Fibroblast of mammary gland (primary cell): ENCODE measurements at regions not wholly inside any gene's neighbourhood (a gene's known extent, or its start where the extent isn't known, plus 50 kb on each side); places are given as distances from the start of the nearest gene placed in this dataset.

Source experiments
- DNase-seq: peaks from one replicate; pipeline ENCODE4 v3.0.0-alpha.2; 2010; ENCODE audit warnings: low read depth
- H3K4me3 ChIP-seq: 2 replicates; pipeline ENCODE4 v1.5.1; 2011; ENCODE audit warnings: low read depth, mild to moderate bottlenecking, low read length, moderate library complexity; ENCODE audit not compliant: control insufficient read depth
- TF ChIP-seq, protein P1 (sequence below): conservative IDR thresholded peaks from 2 replicates; pipeline ENCODE4 v1.5.1; 2011; ENCODE audit warnings: low read depth, low read length, inconsistent platforms; ENCODE audit not compliant: control insufficient read depth, insufficient read depth

DNA sequence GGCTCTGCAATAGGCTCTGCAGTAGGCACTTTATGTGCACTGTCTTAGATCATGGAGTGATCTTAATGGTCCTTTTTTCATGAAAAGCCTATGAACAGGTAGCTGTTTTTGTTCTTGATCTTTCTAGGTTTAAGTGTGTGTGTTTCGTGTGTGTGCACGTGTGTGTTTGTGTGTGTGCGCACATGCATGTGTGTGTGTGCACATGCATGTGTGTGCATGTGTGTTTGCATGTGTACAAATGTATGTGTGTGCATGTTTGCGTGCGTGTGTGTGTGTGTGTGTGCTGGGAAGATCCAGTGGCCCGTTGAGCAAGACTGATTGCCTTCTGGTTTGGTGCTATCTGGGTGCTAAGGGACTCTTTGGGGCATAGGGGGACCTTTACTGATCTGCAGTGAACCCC is 334.8 kb downstream of the GLRX3 start:
- no peak overlapping the region for H3K4me3 ChIP-seq
- TF ChIP-seq, protein P1, sequence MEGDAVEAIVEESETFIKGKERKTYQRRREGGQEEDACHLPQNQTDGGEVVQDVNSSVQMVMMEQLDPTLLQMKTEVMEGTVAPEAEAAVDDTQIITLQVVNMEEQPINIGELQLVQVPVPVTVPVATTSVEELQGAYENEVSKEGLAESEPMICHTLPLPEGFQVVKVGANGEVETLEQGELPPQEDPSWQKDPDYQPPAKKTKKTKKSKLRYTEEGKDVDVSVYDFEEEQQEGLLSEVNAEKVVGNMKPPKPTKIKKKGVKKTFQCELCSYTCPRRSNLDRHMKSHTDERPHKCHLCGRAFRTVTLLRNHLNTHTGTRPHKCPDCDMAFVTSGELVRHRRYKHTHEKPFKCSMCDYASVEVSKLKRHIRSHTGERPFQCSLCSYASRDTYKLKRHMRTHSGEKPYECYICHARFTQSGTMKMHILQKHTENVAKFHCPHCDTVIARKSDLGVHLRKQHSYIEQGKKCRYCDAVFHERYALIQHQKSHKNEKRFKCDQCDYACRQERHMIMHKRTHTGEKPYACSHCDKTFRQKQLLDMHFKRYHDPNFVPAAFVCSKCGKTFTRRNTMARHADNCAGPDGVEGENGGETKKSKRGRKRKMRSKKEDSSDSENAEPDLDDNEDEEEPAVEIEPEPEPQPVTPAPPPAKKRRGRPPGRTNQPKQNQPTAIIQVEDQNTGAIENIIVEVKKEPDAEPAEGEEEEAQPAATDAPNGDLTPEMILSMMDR = no peak
- no peak for DNase-seq

DNA sequence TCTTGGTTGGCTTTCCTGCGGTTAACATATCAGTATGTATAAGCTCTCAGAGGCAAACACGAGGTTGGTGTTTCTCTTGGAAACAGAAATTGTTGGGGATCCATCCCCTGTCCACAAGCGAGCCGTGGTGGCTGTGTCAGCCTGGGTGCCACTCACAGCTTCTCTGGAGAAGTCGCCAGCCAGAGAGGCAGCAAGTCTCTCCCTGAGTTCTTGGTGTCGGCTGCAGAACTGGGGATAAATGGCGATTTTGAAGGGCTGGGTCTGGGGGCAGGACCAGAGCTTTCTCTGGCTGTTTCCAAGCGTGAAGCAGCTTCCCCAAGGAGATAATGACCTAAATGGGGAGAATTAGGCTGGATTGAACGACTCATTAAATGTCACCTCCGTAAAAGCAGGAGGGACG is 335.3 kb downstream of the GLRX3 start:
- H3K4me3 ChIP-seq = no peak overlapping the region
- TF ChIP-seq, protein P1 = no peak
- DNase-seq = no peak

DNA sequence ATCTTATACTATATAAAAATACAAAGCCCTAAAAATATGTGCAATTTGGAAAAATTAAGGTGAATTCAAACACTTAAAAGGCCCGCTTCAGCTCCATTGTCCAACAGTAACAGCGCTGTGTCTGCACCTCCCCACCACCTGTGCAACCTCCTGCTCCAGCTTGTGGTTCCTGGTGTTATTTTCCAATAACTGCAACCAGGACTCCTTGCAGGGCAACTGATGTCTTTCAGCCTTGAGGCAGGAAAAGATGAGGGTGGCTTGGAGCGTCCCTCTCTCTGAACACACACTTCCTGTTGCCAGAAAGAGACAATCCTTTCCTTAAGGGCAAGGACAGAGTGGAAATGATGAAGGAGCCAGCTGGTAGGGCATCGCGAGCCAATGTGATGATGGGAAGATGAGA is 336.0 kb downstream of the GLRX3 start:
- DNase-seq = no peak

DNA sequence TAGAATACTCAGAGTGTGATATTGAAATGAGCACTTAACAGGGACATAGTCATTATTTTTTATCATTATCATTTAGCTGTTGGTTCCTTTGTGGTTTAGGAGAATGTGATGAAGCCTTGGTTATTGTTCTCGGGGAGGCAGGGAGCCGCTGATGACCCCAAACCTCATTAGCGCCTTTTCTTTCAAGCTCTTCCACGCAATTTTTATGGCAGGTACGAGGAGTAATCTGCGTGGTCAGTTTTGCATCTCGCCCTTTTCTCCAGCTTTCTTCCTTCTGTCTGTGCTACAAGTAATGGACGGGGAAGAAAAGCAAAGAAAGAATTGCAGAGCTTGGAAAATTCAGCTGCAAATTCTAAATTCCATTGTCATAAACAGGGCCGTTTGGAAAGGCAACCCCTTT is 338.4 kb downstream of the GLRX3 start:
- H3K4me3 ChIP-seq = no peak overlapping the region
- no peak for DNase-seq
- TF ChIP-seq, protein P1 = no peak

More for the DNA sequence above, 336.0 kb downstream of the GLRX3 start:
- H3K4me3 ChIP-seq = no peak overlapping the region
- TF ChIP-seq, protein P1 = no peak

DNA sequence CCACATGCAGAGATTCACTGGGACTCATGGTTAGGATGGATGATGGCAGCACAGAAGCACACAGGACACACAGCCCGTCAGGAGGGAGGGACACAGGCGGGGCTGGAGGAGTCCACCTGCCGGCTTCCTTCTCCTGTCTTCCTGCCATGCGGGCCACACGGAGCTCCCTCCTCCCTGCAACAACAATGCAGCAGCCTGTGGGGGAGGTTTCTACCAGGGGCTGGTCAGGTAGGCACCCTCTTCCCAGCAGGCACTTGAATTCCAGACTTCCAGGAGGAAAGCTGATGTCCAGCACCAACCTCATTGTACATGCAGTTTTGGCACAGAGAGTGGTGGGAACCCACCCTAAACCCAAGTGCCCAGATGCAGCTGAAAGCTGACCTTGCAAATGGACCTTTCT is 341.2 kb downstream of the GLRX3 start:
- no peak overlapping the region for H3K4me3 ChIP-seq
- DNase-seq = no peak

DNA sequence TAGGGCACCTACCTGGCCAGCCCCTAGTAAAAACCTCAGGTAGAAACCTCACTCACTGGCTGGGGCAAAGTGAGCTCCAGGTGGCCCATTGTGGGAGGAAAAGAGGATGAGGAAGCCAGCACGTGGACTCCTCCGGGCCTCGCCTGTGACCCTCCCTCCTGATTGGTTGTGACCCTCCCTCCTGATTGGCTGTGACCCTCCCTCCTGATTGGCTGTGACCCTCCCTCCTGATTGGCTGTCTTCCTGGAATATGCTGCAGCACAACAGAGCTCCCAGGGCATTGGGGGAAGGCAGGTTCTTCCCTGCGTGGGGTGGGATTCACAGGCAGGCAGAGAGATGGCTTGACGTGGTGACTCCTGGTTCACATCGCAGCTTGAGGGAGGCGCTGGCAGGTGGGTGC is 343.0 kb downstream of the GLRX3 start:
- H3K4me3 ChIP-seq = no peak overlapping the region
- TF ChIP-seq, protein P1 = no peak
- DNase-seq = no peak

More for the DNA sequence above, 341.2 kb downstream of the GLRX3 start:
- TF ChIP-seq, protein P1 = no peak

DNA sequence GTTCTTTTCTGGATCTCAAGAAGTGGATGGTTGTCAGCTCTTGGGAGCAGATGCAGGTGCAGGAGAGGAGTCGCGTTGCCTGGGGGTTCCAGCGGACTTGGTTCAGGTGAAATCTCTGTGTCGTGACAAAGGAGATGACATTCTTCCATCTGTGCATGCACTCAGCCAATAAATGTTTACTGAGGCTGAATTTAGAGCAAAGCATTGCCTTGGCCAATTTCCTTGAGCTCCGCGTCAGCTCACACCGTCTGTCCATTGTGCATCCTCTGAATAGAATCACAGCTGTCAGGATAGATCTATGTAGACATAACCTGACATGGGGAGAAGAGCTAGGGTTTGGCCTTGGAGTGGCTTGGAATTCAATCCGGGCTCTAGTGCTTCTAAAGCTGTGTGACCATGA is 343.7 kb downstream of the GLRX3 start:
- no peak overlapping the region for H3K4me3 ChIP-seq
- DNase-seq = no peak
- TF ChIP-seq, protein P1 = no peak
